ENCODE measurements at regions not wholly inside any gene's neighbourhood (a gene's known extent, or its start where the extent isn't known, plus 50 kb on each side); places are given as distances from the start of the nearest gene placed in this dataset.

GRCh38 chr10:6774406-6774805, 194.3 kb upstream of the PRKCQ start:
- Histone ChIP-seq H2AFZ (no peak overlapping the region), H3K9me3 (ENCODE audit: low read depth) (no peaks in the 10 kb centered on the region), H3F3A (ENCODE audit: insufficient read depth) (no peaks in the 10 kb centered on the region), H3K27me3 (replicated peaks; ENCODE audit: insufficient read depth) (no peaks in the 10 kb centered on the region), H3K9ac (no peak overlapping the region), H4K20me1 (ENCODE audit: insufficient read depth) (no peaks in the 10 kb centered on the region), H3K4me1 (ENCODE audit: insufficient read depth) (peaks cover 2% of the 10 kb centered on the region), H3K9me2 (ENCODE audit: insufficient read depth) (no peaks in the 10 kb centered on the region), H3K4me2 (ENCODE audit: unreplicated experiment) (no peak overlapping the region), H3K4me3 (no peak overlapping the region), H3K27ac (no peak overlapping the region), H3K79me2 (ENCODE audit: insufficient read depth) (no peaks in the 10 kb centered on the region), H3K36me3 (ENCODE audit: low read depth) (no peaks in the 10 kb centered on the region)
- TF ChIP-seq EZH2phosphoT487 (IDR thresholded peaks at IDR 0.05; ENCODE audit: insufficient read depth, low read depth) (no peak), EZH2 (IDR thresholded peaks at IDR 0.05; ENCODE audit: insufficient read depth, poor library complexity, severe bottlenecking) (no peak)
- no peak for DNase-seq
- in situ Hi-C loops (cut with MboI), result no loop called here
- WGBS, 2 experiments (ENCODE audit: low coverage in 1 of 2, low lambda C conversion rate in 2 of 2, missing lambda C conversion rate in 2 of 2), result 62 to 65% methylated on average over 3 of the region's 3 CpGs

- H3K4me1 ChIP-seq (ENCODE audit: insufficient read depth), result peaks cover 7% of the 10 kb centered on the region; the same call in 1 of the 2 replicates
- no peak for DNase-seq
- no peaks in the 10 kb centered on the region for H3K9me2 ChIP-seq (ENCODE audit: insufficient read depth)
- no peaks in the 10 kb centered on the region for H3K9me3 ChIP-seq (ENCODE audit: low read depth)
- H3F3A ChIP-seq (ENCODE audit: insufficient read depth), result peaks cover 8% of the 10 kb centered on the region; the same call in 1 of the 2 replicates
- no peaks in the 10 kb centered on the region for H3K79me2 ChIP-seq (ENCODE audit: insufficient read depth)
- H2AFZ ChIP-seq, result no peak overlapping the region
- no peaks in the 10 kb centered on the region for H4K20me1 ChIP-seq (ENCODE audit: insufficient read depth)
- H3K27me3 ChIP-seq (replicated peaks; ENCODE audit: insufficient read depth), result no peaks in the 10 kb centered on the region
- H3K9ac ChIP-seq, result no peak overlapping the region
- no peak overlapping the region for H3K4me3 ChIP-seq
- in situ Hi-C loops (cut with MboI), result no loop called here
- WGBS, 2 experiments (ENCODE audit: low coverage in 1 of 2, low lambda C conversion rate in 2 of 2, missing lambda C conversion rate in 2 of 2), result 90 to 92% methylated on average over 3 of the region's 3 CpGs
- H3K4me2 ChIP-seq (ENCODE audit: unreplicated experiment), result no peak overlapping the region
- H3K36me3 ChIP-seq (ENCODE audit: low read depth), result no peaks in the 10 kb centered on the region
- H3K27ac ChIP-seq, result no peak overlapping the region
- no peak for TF ChIP-seq EZH2phosphoT487 (IDR thresholded peaks at IDR 0.05; ENCODE audit: insufficient read depth, low read depth)
- no peak for TF ChIP-seq EZH2 (IDR thresholded peaks at IDR 0.05; ENCODE audit: insufficient read depth, poor library complexity, severe bottlenecking)
Measured at GRCh38 chr10:6771331-6771730, 191.3 kb upstream of the PRKCQ start.

GRCh38 chr10:6770846-6771245, 190.8 kb upstream of the PRKCQ start:
- no peaks in the 10 kb centered on the region for H3K9me3 ChIP-seq (ENCODE audit: low read depth)
- H4K20me1 ChIP-seq (ENCODE audit: insufficient read depth), result no peaks in the 10 kb centered on the region
- peaks cover 11% of the 10 kb centered on the region for H3K4me1 ChIP-seq (ENCODE audit: insufficient read depth)
- peaks cover 11% of the 10 kb centered on the region; the same call in 1 of the 2 replicates for H3F3A ChIP-seq (ENCODE audit: insufficient read depth)
- H2AFZ ChIP-seq, result no peak overlapping the region
- WGBS, 2 experiments (ENCODE audit: low coverage in 1 of 2, low lambda C conversion rate in 2 of 2, missing lambda C conversion rate in 2 of 2), result 37 to 46% methylated on average over 6 of the region's 6 CpGs
- H3K4me2 ChIP-seq (ENCODE audit: unreplicated experiment), result no peak overlapping the region
- no peak overlapping the region for H3K4me3 ChIP-seq
- H3K27me3 ChIP-seq (replicated peaks; ENCODE audit: insufficient read depth), result no peaks in the 10 kb centered on the region
- no peaks in the 10 kb centered on the region for H3K9me2 ChIP-seq (ENCODE audit: insufficient read depth)
- in situ Hi-C loops (cut with MboI), result no loop called here
- no peak overlapping the region for H3K27ac ChIP-seq
- TF ChIP-seq EZH2 (IDR thresholded peaks at IDR 0.05; ENCODE audit: insufficient read depth, poor library complexity, severe bottlenecking), result no peak
- TF ChIP-seq EZH2phosphoT487 (IDR thresholded peaks at IDR 0.05; ENCODE audit: insufficient read depth, low read depth), result no peak
- no peaks in the 10 kb centered on the region for H3K79me2 ChIP-seq (ENCODE audit: insufficient read depth)
- H3K9ac ChIP-seq, result no peak overlapping the region
- DNase-seq, result peak; percentile 21
- no peaks in the 10 kb centered on the region for H3K36me3 ChIP-seq (ENCODE audit: low read depth)

- 92 to 95% methylated on average over 6 of the region's 6 CpGs for WGBS, 2 experiments (ENCODE audit: low coverage in 1 of 2, low lambda C conversion rate in 2 of 2, missing lambda C conversion rate in 2 of 2)
- no peaks in the 10 kb centered on the region for H3K36me3 ChIP-seq (ENCODE audit: low read depth)
Measured at GRCh38 chr10:6769704-6770417, 189.8 kb upstream of the PRKCQ start.

More at GRCh38 chr10:6769704-6770417, 189.8 kb upstream of the PRKCQ start:
- no peaks in the 10 kb centered on the region for H3K9me3 ChIP-seq (ENCODE audit: low read depth)
- H2AFZ ChIP-seq, result no peak overlapping the region
- H3K79me2 ChIP-seq (ENCODE audit: insufficient read depth), result no peaks in the 10 kb centered on the region
- H3K9ac ChIP-seq, result no peak overlapping the region
- H3K9me2 ChIP-seq (ENCODE audit: insufficient read depth), result no peaks in the 10 kb centered on the region
- no peak overlapping the region for H3K4me3 ChIP-seq
- H3K4me2 ChIP-seq (ENCODE audit: unreplicated experiment), result no peak overlapping the region
- in situ Hi-C loops (cut with MboI), result no loop called here
- H3K4me1 ChIP-seq (ENCODE audit: insufficient read depth), result peaks cover 19% of the 10 kb centered on the region
- H4K20me1 ChIP-seq (ENCODE audit: insufficient read depth), result no peaks in the 10 kb centered on the region
- H3K27ac ChIP-seq, result no peak overlapping the region
- no peaks in the 10 kb centered on the region for H3K27me3 ChIP-seq (replicated peaks; ENCODE audit: insufficient read depth)
- H3F3A ChIP-seq (ENCODE audit: insufficient read depth), result peaks cover 16% of the 10 kb centered on the region; the same call in 1 of the 2 replicates
- no peak for DNase-seq
- TF ChIP-seq EZH2 (IDR thresholded peaks at IDR 0.05; ENCODE audit: insufficient read depth, poor library complexity, severe bottlenecking), result no peak
- no peak for TF ChIP-seq EZH2phosphoT487 (IDR thresholded peaks at IDR 0.05; ENCODE audit: insufficient read depth, low read depth)
